ENCODE measurements at regions not wholly inside any gene's neighbourhood (a gene's known extent, or its start where the extent isn't known, plus 50 kb on each side); places are given as distances from the start of the nearest gene placed in this dataset.

DNA sequence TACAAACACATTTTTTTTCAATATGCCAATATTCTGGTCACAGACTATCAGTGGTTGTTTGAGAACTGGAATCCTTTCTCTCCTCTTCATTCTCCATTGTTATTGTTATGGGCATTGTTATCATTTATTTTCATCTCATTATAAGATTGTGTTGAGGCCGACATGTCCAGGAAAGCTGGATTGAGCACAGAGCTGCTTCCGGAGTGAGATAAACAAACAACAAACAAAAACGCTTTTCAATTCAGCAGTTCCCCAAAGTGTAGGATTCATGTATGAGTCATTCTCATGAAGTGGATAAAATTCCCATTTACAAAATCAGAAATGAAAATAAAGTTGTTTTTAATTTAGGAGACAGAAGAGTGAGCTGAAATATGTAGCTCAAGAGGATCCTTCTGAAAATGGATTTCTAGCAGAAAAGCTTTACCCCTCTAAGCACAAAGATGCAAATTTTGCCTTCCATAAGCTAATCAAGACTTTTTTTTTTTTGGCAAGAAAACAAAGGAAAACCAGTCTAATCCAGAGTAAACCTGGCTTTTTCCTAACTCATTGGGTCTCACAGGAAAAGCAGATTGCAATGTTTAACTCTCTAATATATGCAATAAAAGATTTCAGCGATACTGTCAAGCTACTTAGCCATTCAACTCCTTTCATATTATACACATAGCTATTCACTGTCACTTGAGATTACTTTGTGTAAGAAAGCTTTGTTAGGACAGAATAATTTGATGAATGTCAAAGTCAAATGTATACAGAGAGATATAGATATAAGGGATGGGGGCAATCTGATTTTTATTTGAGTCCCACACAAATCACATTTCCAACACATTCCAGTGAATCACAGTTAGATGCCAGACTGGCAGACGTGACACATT lies 1441.7 kb upstream of the CELF4 start:
- no peak for DNase-seq (ENCODE audit: low read depth in 2 of 2)

- DNase-seq (ENCODE audit: low read depth in 2 of 2), result no peak
Measured at GRCh38 chr18:38996056-38996455, 1430.5 kb upstream of the CELF4 start.

GRCh38 chr18:38993342-38993741 lies 1427.7 kb upstream of the CELF4 start:
- DNase-seq (ENCODE audit: low read depth in 2 of 2), result no peak

GRCh38 chr18:38984968-38985367 lies 1419.4 kb upstream of the CELF4 start:
- DNase-seq (ENCODE audit: low read depth in 2 of 2), result no peak

DNA sequence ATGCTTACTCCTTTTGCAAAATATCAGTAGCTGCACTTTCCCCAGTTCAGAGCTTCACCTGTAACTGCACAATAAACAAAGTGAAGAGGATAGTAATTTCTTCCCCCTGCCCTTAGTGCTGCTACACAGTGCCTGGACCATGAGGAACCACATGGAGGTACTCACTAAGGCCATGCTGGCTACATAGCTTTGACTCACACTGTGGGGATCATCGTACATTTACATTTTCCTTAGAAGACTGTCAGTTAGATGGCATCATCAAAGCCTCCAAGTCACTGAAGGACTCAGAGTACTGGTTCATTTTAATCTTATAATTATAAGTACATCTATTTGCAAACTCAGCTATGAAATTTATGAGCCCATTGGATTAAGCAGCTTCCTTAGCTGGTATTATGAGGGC lies 1416.5 kb upstream of the CELF4 start:
- no peak for DNase-seq (ENCODE audit: low read depth in 2 of 2)

- DNase-seq (ENCODE audit: low read depth in 2 of 2), result no peak
Measured at GRCh38 chr18:38981389-38981788, 1415.8 kb upstream of the CELF4 start.

DNA sequence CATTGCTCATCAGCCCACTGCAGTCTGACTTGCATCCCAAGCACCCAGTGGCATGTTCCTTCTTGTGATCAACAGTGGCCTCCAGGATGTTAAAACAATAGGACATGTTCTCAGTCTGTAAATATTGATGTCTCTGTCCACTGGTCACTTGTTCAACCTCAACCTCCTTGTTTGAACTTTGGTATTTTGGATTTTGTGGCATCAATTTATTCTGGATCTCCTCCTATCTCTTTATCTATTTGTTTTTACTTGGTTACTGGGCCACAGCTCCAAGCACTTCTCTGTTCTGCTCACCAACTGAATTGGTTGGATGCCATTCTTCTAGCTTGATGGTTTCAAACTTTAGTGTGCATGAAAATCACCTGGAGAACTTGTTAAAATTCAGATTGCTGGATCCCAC lies 1414.8 kb upstream of the CELF4 start:
- DNase-seq (ENCODE audit: low read depth in 2 of 2), result no peak

GRCh38 chr18:38972571-38972970 lies 1407.0 kb upstream of the CELF4 start:
- no peak for DNase-seq (ENCODE audit: low read depth in 2 of 2)

DNA sequence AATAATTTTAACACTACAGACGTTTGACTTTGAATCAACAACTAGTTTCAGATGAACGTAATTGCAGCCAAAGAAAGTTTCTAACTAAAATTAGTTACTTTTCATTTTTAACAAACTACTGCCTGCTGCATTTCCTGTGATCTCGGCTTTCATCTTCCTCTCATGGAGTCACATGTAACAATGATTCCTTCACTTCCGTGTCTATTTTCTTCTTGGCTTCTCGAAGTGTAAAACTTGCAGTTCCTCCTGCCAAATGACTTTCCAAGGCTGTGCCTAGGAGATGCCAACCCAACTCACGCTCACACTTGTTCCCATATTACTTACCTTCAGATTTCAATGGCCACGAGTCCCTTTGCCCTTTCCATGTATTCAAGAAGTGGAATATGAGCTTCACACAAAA lies 1406.3 kb upstream of the CELF4 start:
- no peak for DNase-seq (ENCODE audit: low read depth in 2 of 2)

DNA sequence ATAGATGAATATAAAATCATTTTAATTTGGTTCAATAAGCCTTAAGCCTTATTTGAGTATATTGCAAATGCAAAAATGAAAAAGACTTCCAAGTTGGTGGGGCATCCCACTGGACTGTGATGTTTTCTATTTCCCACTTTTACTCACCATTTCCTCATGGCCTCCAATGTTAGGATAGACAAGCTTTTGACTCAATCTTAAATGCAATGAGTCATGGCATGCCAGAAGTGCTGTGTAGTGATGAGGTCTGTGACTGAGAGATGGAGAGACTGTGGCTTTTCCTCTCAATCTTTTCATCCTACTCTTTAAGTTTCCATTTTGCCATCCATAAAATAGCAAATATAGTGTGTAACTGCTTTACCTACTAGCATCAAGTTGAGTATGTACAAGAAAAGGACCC lies 1401.2 kb upstream of the CELF4 start:
- no peak for DNase-seq (ENCODE audit: low read depth in 2 of 2)

DNA sequence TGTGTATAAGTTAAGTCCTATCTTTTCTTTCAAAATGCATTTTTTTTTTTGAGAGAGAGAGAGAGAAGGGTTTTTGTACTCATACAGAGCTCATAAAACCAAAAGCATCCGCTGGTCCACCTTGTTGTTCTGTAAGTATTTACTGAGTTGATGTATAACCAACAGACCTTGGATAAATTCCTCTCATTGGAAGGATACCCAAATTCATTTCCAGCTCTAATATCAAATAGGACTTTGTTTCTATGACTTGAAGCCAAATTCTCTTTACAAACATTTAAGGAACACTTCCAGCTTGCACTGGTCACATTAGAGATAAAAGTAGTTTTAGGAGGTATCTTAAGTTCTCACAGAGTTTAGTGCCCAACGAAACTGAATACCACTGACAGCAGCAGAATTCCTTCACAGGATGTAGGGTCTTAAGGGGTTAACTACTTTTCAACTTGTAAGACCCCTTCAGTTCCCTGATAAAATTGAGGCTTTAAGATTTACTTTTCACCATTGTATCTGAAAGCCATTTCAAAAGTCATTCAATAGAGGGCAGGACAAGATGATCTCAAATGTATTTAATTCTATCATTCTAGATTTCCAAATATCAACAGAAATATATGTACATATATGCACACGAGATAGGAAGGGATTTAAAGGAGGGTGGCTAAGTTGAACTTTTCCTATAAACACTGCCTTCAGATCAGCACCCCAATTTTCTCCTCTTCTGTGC lies 1398.5 kb upstream of the CELF4 start:
- no peak for DNase-seq (ENCODE audit: low read depth in 2 of 2)

DNA sequence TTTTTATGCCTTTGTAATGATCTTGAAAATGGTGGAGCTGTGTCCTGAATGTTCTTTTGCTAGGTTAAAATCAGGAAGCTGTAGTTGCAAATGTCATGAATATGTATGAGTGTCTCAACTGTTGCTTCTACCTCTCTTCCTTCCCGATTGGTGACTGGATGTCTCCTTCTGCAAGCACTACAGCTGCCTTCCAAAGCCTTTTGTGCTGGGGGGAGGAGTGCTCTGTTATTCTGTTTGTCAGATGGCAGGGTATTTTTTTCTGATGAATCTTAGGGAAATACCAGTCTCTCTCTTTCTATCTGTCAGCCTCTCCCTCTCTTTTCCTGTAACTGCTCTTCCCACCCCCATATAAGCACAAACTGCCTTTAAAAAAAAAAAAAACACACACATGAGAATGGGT lies 1396.3 kb upstream of the CELF4 start:
- DNase-seq (ENCODE audit: low read depth in 2 of 2), result no peak

DNA sequence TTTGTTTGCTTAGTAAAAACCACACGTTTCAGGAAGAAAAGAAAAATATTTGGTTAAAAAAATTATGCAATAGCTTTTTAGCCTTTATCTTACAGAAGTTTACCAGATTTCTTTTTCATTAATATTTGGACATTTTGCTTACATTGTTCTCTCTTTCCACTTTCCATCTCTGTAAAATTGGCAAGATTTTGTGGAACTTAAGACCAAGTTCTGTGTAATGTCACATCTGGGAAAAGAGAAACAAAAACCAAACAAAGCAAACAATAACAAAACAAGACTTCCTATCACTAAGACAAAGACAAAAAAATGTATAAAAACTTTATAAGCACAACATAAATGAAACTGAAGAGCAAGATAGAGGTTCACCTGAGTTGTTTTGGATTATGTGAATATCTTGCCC lies 1392.1 kb upstream of the CELF4 start:
- no peak for DNase-seq (ENCODE audit: low read depth in 2 of 2)

DNA sequence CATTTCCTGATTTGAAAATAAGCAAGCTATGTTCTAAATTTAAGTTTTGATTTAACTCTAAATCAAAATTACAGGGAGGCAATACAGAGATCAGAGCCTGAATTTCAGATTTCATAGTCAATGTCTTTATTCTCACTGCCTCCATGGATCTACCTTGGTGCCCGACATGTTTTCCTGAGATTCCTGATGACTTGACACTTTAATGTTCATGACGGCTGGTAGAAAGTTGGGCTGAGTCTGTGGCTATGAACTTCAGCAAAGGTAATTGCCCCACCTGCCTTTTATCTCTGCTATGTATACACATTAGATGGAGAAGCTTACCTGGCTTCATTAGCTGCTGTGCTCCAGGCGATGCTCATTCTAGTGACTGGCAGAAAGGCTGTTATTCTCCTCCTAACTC lies 1390.5 kb upstream of the CELF4 start:
- no peak for DNase-seq (ENCODE audit: low read depth in 2 of 2)

DNA sequence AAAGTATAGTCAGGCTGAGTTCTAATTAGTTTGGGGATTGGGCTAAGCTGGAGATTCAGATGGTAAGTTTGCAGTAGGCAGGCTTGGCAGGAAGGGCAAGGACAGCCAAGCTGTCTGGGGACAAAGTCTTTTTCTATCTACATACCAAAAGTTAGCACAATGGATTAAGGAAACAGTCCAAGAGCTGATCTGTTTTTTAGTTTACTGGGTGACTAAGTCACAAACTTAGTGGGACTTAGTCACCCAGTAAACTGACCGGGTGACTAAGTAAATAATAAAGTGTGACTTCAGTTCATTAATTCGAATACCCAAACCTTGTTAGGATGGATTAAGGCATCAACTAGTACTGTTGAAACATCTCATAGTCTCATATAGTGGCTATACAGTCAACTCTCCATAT lies 1386.0 kb upstream of the CELF4 start:
- no peak for DNase-seq (ENCODE audit: low read depth in 2 of 2)

- DNase-seq (ENCODE audit: low read depth in 2 of 2), result no peak
Measured at GRCh38 chr18:38948436-38948835, 1382.8 kb upstream of the CELF4 start.

- DNase-seq (ENCODE audit: low read depth in 2 of 2), result no peak
Measured at GRCh38 chr18:38944446-38945024, 1378.9 kb upstream of the CELF4 start.

- no peak for DNase-seq (ENCODE audit: low read depth in 2 of 2)
Measured at GRCh38 chr18:38941711-38942561, 1376.3 kb upstream of the CELF4 start.

GRCh38 chr18:38940863-38941531 lies 1375.4 kb upstream of the CELF4 start:
- DNase-seq (ENCODE audit: low read depth in 2 of 2), result peak; percentile 26 to 43

- DNase-seq (ENCODE audit: low read depth in 2 of 2), result no peak
Measured at GRCh38 chr18:38940475-38940862, 1374.9 kb upstream of the CELF4 start.

DNA sequence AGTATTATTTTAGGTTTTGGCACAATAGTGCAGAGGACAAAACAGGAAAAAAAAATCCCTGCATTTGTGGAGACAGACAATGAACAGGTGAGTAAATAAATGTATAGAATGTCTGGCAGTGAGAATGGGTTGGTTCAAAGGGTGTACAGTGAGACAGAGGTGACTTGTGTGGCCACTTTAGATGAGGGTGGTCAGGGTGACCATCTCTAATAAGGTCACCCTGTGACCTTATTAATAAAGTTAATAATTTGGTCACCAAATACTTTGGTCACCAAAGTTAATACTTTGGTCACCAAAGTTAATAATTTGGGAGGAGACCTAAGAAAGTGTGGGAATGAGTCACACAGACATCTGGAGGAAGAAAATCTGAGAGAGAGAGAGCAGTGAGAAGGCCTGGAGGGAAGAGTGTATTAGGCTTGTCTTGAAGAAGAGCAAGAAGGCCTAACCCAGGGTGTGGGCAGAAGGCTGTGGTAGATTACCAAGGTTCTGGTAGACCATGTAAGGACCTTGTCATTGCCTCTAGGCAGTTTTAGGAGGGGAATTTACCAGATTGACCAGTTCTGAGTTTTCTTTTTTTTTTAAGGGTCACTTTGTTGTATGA lies 1368.4 kb upstream of the CELF4 start:
- no peak for DNase-seq (ENCODE audit: low read depth in 2 of 2)

Data from stimulated activated CD4-positive, alpha-beta T cell treated with anti-CD3 and anti-CD28 coated beads, Interleukin-1b, Interleukin-23, amount 100 ng/mL, for 4 hours (primary cell).